Gastroesophageal sphincter (tissue), 3 donors: ENCODE measurements at regions not wholly inside any gene's neighbourhood (a gene's known extent, or its start where the extent isn't known, plus 50 kb on each side); places are given as distances from the start of the nearest gene placed in this dataset.

ENCODE experiments used
- EP300 ChIP-seq: sonication (generic); formaldehyde crosslinking; IDR thresholded peaks from one replicate; pipeline ENCODE4 v1.6.1; 2017; ENCODE audit warnings: antibody characterized with exemption, mild to moderate bottlenecking
- POLR2A ChIP-seq, 2 donors: fragments of 450-650 bp; IDR thresholded peaks; one replicate each; pipeline ENCODE4 v1.6.1; 2017; ENCODE audit warnings: antibody characterized with exemption in 2 of 2, mild to moderate bottlenecking in 2 of 2, moderate library complexity in 1 of 2
- POLR2AphosphoS5 ChIP-seq: sonication (generic); formaldehyde crosslinking; IDR thresholded peaks from one replicate; pipeline ENCODE4 v1.6.1; 2017; ENCODE audit warnings: antibody characterized with exemption
- TF ChIP-seq, protein P1 (sequence below), 4 experiments: fragments of 200-600 bp in 2 of 4; fragments of 450-650 bp in 2 of 4; sonication (generic) in 1 of 4; IDR thresholded peaks; one replicate each; pipeline ENCODE4 v1.5.1; 2017 to 2019; ENCODE audit warnings: antibody characterized with exemption in 4 of 4, mild to moderate bottlenecking in 2 of 4, moderate library complexity in 2 of 4

- TF ChIP-seq, protein P1, sequence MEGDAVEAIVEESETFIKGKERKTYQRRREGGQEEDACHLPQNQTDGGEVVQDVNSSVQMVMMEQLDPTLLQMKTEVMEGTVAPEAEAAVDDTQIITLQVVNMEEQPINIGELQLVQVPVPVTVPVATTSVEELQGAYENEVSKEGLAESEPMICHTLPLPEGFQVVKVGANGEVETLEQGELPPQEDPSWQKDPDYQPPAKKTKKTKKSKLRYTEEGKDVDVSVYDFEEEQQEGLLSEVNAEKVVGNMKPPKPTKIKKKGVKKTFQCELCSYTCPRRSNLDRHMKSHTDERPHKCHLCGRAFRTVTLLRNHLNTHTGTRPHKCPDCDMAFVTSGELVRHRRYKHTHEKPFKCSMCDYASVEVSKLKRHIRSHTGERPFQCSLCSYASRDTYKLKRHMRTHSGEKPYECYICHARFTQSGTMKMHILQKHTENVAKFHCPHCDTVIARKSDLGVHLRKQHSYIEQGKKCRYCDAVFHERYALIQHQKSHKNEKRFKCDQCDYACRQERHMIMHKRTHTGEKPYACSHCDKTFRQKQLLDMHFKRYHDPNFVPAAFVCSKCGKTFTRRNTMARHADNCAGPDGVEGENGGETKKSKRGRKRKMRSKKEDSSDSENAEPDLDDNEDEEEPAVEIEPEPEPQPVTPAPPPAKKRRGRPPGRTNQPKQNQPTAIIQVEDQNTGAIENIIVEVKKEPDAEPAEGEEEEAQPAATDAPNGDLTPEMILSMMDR (IDR thresholded peaks at IDR 0.05): no peak
- TF ChIP-seq POLR2A (IDR thresholded peaks at IDR 0.05): no peak
- no peak for TF ChIP-seq POLR2AphosphoS5
- no peak for TF ChIP-seq EP300
These were observed 103.5 kb upstream of the ETS2 start for GRCh38 chr21:38702196-38702595.
